Right cardiac atrium (tissue), 5 donors: ENCODE measurements at regions not wholly inside any gene's neighbourhood (a gene's known extent, or its start where the extent isn't known, plus 50 kb on each side); places are given as distances from the start of the nearest gene placed in this dataset.

Experiments used
- ATAC-seq, 2 donors: fragments of 200-7000 bp; cut with Tn5 transposase; one replicate each; pipeline versions ENCODE4 v1.8.0 to v1.9.1; 2020; ENCODE audit warnings: moderate library complexity in 2 of 2, mild to moderate bottlenecking in 1 of 2
- DNase-seq, 3 donors: peaks; one replicate each; pipeline ENCODE4 v3.0.0-alpha.2; 2020
- H3K27ac ChIP-seq: one replicate; pipeline ENCODE4 v1.5.1; 2013; ENCODE audit warnings: mild to moderate bottlenecking, low read length, control low read depth, moderate library complexity
- H3K27me3 ChIP-seq: one replicate; pipeline ENCODE4 v1.6.1; 2013; ENCODE audit not compliant: control insufficient read depth, insufficient read depth
- H3K4me1 ChIP-seq: one replicate; pipeline ENCODE4 v1.6.1; 2013; ENCODE audit warnings: low read length; ENCODE audit not compliant: control insufficient read depth, insufficient read depth
- H3K4me3 ChIP-seq: one replicate; pipeline ENCODE4 v1.5.1; 2013; ENCODE audit warnings: low read length, control low read depth
- H3K9me3 ChIP-seq: one replicate; pipeline ENCODE4 v1.6.1; 2013; ENCODE audit warnings: low read length; ENCODE audit not compliant: control insufficient read depth
- WGBS: extraction: QIAGEN DNeasy Blood & Tissue Kit; methylation state at CpG from one replicate; pipeline ENCODE4 v1.1.7; 2013; 5-methylcytosine and 5-hydroxymethylcytosine counted together
- intact Hi-C, 4 donors: fragments of 100-400 bp; cut with DNase I; formaldehyde crosslinking; loops; one replicate each; pipeline versions ENCODE4 v1.11.0 to v1.14.0; 2022 to 2023
- donor health status: healthy with polysubstance abuse.
- donor health status: DM: no; HTN: yes; CAD: no.
- donor health status: DM: no; HTN: no; CAD: no.
- donor health status: DM: no; HTN: yes; CAD: no; lungs with severe emphysema.
- donor health status: DM: yes; HTN: yes; CAD: no.

- intact Hi-C loops = no loop called here
- Histone ChIP-seq H3K27me3 (no peaks in the 10 kb centered on the region), H3K4me3 (no peak overlapping the region), H3K9me3 (no peaks in the 10 kb centered on the region), H3K4me1 (no peaks in the 10 kb centered on the region), H3K27ac (no peak overlapping the region)
- 72% methylated on average over 1 of the region's 1 CpG for WGBS
- ATAC-seq (no peak), DNase-seq (no peak)
Observed at GRCh38 chr21:26388731-26389231, 184.3 kb downstream of the CYYR1 start.

GRCh38 chr21:26385721-26386120 lies 187.4 kb downstream of the CYYR1 start:
- WGBS = 73% methylated on average over 3 of the region's 3 CpGs
- Histone ChIP-seq H3K27me3 (no peaks in the 10 kb centered on the region), H3K4me3 (no peak overlapping the region), H3K4me1 (no peaks in the 10 kb centered on the region), H3K9me3 (no peaks in the 10 kb centered on the region), H3K27ac (no peak overlapping the region)
- intact Hi-C loops = no loop called here
- ATAC-seq (no peak), DNase-seq (no peak)

- ATAC-seq (no peak), DNase-seq (no peak)
- H3K27me3 ChIP-seq = no peaks in the 10 kb centered on the region
- H3K4me3 ChIP-seq = no peak overlapping the region
- H3K4me1 ChIP-seq = no peaks in the 10 kb centered on the region
- H3K27ac ChIP-seq = no peak overlapping the region
- no peaks in the 10 kb centered on the region for H3K9me3 ChIP-seq
- intact Hi-C loops = loop anchor here in 1 of 4 donors (10.0 kb wide), 1 partner anchor 55 kb away; no protein-coding TSS in a partner anchor
Observed at GRCh38 chr21:26379561-26379960, 193.5 kb downstream of the CYYR1 start.

- WGBS = 92% methylated on average over 2 of the region's 2 CpGs
- Histone ChIP-seq H3K9me3 (no peaks in the 10 kb centered on the region), H3K27me3 (no peaks in the 10 kb centered on the region), H3K27ac (no peak overlapping the region), H3K4me1 (no peaks in the 10 kb centered on the region), H3K4me3 (no peak overlapping the region)
- no peak for ATAC-seq
- DNase-seq = no peak
- intact Hi-C loops = loop anchor here in 1 of 4 donors (10.0 kb wide), 1 partner anchor 58 kb away; no protein-coding TSS in a partner anchor
Observed at GRCh38 chr21:26377111-26377694, 195.9 kb downstream of the CYYR1 start.

GRCh38 chr21:26374817-26375216 lies 198.3 kb downstream of the CYYR1 start:
- intact Hi-C loops = loop anchor here in 1 of 4 donors (10.0 kb wide), 1 partner anchor 60 kb away; no protein-coding TSS in a partner anchor
- WGBS = 68% methylated on average over 2 of the region's 2 CpGs
- Histone ChIP-seq H3K4me1 (no peaks in the 10 kb centered on the region), H3K9me3 (no peaks in the 10 kb centered on the region), H3K27me3 (no peaks in the 10 kb centered on the region), H3K4me3 (no peak overlapping the region), H3K27ac (no peak overlapping the region)
- ATAC-seq = no peak
- no peak for DNase-seq

GRCh38 chr21:26368591-26369320 lies 198.2 kb upstream of the APP start:
- 69% methylated on average over 3 of the region's 3 CpGs for WGBS
- H3K4me1 ChIP-seq = no peaks in the 10 kb centered on the region
- ATAC-seq = no peak

GRCh38 chr21:26366781-26367180 lies 196.2 kb upstream of the APP start:
- intact Hi-C loops = no loop called here
- DNase-seq = no peak
- Histone ChIP-seq H3K4me1 (no peaks in the 10 kb centered on the region), H3K27me3 (no peaks in the 10 kb centered on the region), H3K27ac (no peak overlapping the region), H3K4me3 (no peak overlapping the region), H3K9me3 (no peaks in the 10 kb centered on the region)
- 85% methylated on average over 2 of the region's 2 CpGs for WGBS
- ATAC-seq = no peak

More at GRCh38 chr21:26368591-26369320, 198.2 kb upstream of the APP start:
- no peaks in the 10 kb centered on the region for H3K9me3 ChIP-seq
- no peak overlapping the region for H3K27ac ChIP-seq
- no peak overlapping the region for H3K4me3 ChIP-seq
- no peak for DNase-seq
- intact Hi-C loops = no loop called here
- no peaks in the 10 kb centered on the region for H3K27me3 ChIP-seq

- no peaks in the 10 kb centered on the region for H3K27me3 ChIP-seq
- no peak for ATAC-seq
- H3K27ac ChIP-seq = no peak overlapping the region
- intact Hi-C loops = no loop called here
- WGBS = 80% methylated on average over 3 of the region's 3 CpGs
- no peak overlapping the region for H3K4me3 ChIP-seq
- no peak for DNase-seq
- no peaks in the 10 kb centered on the region for H3K9me3 ChIP-seq
- no peaks in the 10 kb centered on the region for H3K4me1 ChIP-seq
Observed at GRCh38 chr21:26365849-26366248, 195.3 kb upstream of the APP start.

- H3K4me1 ChIP-seq = no peaks in the 10 kb centered on the region
- WGBS = 0% methylated on average over 1 of the region's 1 CpG
- H3K9me3 ChIP-seq = no peaks in the 10 kb centered on the region
- DNase-seq (no peak), ATAC-seq (no peak)
- no peaks in the 10 kb centered on the region for H3K27me3 ChIP-seq
- no peak overlapping the region for H3K27ac ChIP-seq
- intact Hi-C loops = no loop called here
- no peak overlapping the region for H3K4me3 ChIP-seq
Observed at GRCh38 chr21:26351661-26352060, 181.1 kb upstream of the APP start.

- intact Hi-C loops = no loop called here
- no peak for ATAC-seq
- WGBS = 86% methylated on average over 4 of the region's 4 CpGs
Observed at GRCh38 chr21:26332867-26333266, 162.3 kb upstream of the APP start.

GRCh38 chr21:26331205-26331980 lies 160.8 kb upstream of the APP start:
- no peak overlapping the region for H3K4me3 ChIP-seq
- ATAC-seq (no peak), DNase-seq (no peak)
- intact Hi-C loops = no loop called here
- H3K27ac ChIP-seq = no peak overlapping the region
- no peaks in the 10 kb centered on the region for H3K27me3 ChIP-seq
- H3K4me1 ChIP-seq = no peaks in the 10 kb centered on the region
- WGBS = 66% methylated on average over 1 of the region's 1 CpG
- H3K9me3 ChIP-seq = no peaks in the 10 kb centered on the region

More at GRCh38 chr21:26332867-26333266, 162.3 kb upstream of the APP start:
- Histone ChIP-seq H3K9me3 (no peaks in the 10 kb centered on the region), H3K27me3 (no peaks in the 10 kb centered on the region), H3K4me3 (no peak overlapping the region), H3K4me1 (no peaks in the 10 kb centered on the region), H3K27ac (no peak overlapping the region)
- DNase-seq = no peak
